Rectal smooth muscle tissue (tissue), 1 donor: ENCODE measurements at regions not wholly inside any gene's neighbourhood (a gene's known extent, or its start where the extent isn't known, plus 50 kb on each side); places are given as distances from the start of the nearest gene placed in this dataset.
"Not testable (repeated sequence)": the region's sequence is repeated elsewhere in the genome, so short reads cannot be mapped to it uniquely, and the experiment has no call there.

Experiments
- H3K27ac ChIP-seq: one replicate; pipeline ENCODE4 v1.7.0; 2013; ENCODE audit warnings: low read depth, low read length, inconsistent platforms
- H3K27me3 ChIP-seq: one replicate; pipeline ENCODE4 v1.7.0; 2013; ENCODE audit warnings: low read length; ENCODE audit not compliant: control insufficient read depth, insufficient read depth
- H3K36me3 ChIP-seq: one replicate; pipeline ENCODE4 v1.7.0; 2013; ENCODE audit warnings: low read length; ENCODE audit not compliant: control insufficient read depth, insufficient read depth
- H3K4me1 ChIP-seq: one replicate; pipeline ENCODE4 v1.7.0; 2013; ENCODE audit warnings: low read length; ENCODE audit not compliant: control insufficient read depth, insufficient read depth
- H3K4me3 ChIP-seq: one replicate; pipeline ENCODE4 v1.7.0; 2013; ENCODE audit warnings: low read length
- H3K9ac ChIP-seq: one replicate; pipeline ENCODE4 v1.7.0; 2013; ENCODE audit warnings: low read length

DNA sequence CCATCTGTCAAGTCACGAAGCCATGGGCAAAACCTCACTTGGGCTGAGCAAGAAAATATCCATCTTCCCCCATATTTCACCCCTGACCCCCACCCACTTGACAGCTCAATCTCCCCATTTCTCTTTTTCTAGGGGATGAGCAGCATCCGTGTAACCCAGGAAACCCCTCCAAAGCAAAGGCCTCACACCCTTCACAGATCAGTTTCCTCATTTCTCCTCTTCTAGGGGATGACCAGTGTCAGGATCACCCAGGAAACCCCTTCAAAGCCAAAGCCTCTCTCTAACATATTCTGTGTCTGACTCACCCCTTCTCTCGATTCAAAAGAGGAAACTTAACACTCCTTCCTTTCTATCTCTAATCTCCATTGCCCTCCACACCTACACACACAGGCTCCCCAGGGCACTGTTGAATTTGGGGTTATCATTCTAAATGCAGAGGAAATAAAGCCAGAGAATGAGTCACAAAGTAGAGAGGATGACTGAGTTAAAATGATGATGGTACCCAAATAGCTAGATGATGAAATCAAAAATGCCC lies 439.7 kb downstream of the BUD13 start:
- Histone ChIP-seq H3K27me3 (no peaks in the 10 kb centered on the region), H3K4me1 (no peaks in the 10 kb centered on the region), H3K4me3 (no peak overlapping the region), H3K36me3 (no peaks in the 10 kb centered on the region), H3K9ac (no peak overlapping the region), H3K27ac (no peak overlapping the region)

DNA sequence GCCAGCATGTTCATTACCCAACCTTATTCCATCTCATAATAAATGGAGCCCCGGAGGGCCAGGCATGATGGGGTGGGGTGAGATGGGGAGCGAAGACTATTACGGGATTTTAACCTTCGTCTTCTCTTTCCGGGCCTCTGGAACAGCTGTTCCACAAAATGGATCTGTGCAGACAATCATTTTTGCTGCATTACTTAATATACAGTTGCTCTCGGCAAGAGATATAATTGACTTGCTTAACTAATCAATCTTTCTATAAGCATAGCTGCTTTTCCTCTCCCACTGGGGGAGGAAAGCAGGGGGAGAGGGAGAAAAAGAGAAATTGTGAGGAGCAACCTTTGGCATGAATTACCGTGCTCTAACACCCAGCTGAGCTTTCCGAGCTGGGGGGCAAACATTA lies 440.4 kb downstream of the BUD13 start:
- H3K4me3 ChIP-seq, result no peak overlapping the region
- no peaks in the 10 kb centered on the region for H3K27me3 ChIP-seq
- no peak overlapping the region for H3K27ac ChIP-seq
- no peaks in the 10 kb centered on the region for H3K4me1 ChIP-seq
- no peaks in the 10 kb centered on the region for H3K36me3 ChIP-seq
- H3K9ac ChIP-seq, result no peak overlapping the region

DNA sequence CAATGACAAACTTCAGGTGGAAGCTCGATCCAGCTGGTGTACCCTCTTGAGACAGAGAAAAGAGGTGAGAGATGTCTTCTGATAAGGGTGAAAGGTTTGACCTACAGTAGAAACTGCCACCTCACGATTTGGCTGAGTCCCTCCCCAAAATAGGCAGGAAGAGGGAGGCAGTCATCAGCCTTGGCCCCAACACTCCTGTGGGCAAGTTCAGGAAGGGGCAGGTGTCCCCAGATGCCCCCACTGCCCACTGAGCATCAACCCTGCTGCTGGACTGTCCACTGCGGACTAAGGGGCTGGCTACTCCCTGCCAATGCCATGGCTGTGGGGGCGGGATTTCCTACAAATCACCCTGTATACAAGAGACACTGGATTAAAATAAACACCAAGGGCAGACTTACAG lies 441.4 kb downstream of the BUD13 start:
- Histone ChIP-seq H3K27me3 (no peaks in the 10 kb centered on the region), H3K27ac (no peak overlapping the region), H3K9ac (no peak overlapping the region), H3K36me3 (no peaks in the 10 kb centered on the region), H3K4me3 (no peak overlapping the region), H3K4me1 (no peaks in the 10 kb centered on the region)

DNA sequence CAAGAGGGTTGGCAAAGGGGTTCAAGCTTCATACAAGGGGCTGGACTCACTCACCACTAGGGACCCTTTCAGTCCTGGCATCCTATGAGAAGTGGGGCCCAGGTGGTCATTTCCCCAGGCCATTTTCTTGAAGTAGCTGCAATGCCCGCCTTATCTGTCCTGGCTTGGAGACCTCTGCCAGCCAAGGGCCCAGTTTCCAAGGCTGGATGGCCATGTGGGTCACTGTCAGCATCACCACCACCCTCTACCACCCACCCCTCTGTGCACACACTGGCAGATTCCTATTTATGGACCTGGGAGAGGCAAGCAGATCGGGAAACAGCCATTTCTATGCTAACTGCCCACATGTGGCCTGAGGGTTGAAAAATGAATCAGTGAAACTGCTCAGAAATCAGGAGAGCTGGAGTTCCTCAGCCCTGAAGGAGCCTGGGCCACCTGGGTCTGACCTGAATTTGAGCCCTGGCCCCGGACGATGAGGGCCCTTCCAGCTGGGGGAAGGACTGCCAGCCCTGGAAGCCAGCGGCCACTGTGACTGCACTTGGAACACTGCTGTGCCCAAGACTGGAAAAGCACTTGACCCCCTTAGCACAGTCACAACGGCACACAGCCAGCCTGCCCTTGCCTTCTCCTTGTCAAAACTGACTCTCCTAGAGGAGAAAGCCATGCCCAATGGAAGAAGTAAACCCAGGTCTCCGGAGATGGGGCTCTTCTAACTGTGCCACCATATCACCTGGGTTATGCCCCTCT lies 442.2 kb downstream of the BUD13 start:
- Histone ChIP-seq H3K36me3 (no peaks in the 10 kb centered on the region), H3K9ac (no peak overlapping the region), H3K27ac (no peak overlapping the region), H3K27me3 (no peaks in the 10 kb centered on the region), H3K4me1 (no peaks in the 10 kb centered on the region), H3K4me3 (no peak overlapping the region)

DNA sequence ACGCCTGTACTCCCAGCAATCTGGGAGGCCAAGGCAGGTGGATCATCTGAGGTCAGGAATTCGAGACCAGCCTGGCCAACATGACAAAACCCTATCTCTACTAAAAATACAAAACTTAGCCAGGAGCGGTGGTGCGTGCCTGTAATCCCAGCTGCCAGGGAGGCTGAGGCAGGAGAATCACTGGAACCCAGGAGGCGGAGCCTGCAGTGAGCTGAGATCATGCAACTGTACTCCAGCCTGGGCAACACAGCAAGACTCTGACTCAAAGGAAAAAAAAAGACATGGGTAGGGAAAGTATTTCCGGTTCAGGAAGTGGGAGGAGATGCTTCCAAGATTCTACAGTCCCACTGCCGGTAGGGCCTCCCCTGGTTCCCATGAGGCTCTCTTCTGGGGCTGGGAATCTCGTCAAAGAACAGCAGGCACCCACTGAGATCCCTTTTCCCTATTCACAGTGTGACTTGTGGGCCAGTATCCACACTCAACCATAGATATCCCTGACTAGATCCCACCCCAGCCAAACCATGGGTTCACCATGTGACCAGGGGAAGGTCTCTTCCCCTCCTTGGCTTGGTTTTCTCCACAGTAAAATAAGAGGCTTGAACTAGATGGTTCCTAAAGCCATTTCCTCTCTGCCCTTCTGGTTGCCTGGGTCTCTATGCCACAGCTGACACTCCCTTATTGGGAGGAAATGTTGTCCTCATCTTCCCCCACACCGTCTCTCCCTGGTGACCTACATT lies 443.3 kb downstream of the BUD13 start:
- Histone ChIP-seq H3K4me1 (no peaks in the 10 kb centered on the region), H3K27me3 (no peaks in the 10 kb centered on the region), H3K4me3 (no peak overlapping the region), H3K27ac (no peak overlapping the region), H3K9ac (no peak overlapping the region), H3K36me3 (no peaks in the 10 kb centered on the region)

DNA sequence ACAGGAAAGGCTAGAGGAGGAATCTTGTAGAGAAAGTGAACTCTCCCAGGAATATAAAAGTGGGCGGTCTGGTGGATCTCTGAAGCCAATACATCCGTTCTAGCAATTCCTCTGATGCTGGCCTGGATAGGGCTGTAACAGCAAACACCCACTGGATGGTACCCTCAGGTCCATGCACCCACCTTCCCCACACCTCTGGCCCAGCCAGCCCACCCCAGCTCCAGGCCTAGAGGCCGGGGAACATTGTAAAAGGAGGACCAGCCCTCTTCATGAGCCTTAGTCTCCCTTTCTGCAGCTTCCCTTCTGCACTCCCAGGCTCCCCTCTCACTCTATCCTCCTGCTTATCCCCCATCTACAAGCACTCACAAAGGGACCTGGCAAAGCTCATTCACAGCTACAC lies 443.9 kb downstream of the BUD13 start:
- Histone ChIP-seq H3K4me3 (no peak overlapping the region), H3K27ac (no peak overlapping the region), H3K36me3 (no peaks in the 10 kb centered on the region), H3K4me1 (no peaks in the 10 kb centered on the region), H3K27me3 (no peaks in the 10 kb centered on the region), H3K9ac (no peak overlapping the region)

DNA sequence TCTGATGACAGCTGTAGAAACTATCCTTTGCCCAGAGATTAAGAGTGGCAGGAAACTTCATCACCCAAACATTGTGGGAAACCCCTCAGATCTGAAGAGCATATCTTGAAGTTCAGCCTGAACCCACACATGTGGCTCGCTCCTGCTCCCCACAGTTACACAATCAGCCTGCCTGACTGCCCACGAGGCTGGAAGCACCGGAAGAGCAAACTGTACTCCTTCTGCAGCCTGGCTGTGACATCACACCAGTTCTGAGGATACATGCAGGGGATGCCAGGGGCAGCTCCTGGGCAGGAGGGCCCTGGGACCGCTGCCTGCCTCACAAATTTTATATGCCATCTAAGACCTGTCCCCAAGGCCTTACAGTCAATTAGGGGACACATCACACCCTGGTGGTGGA lies 444.4 kb downstream of the BUD13 start:
- Histone ChIP-seq H3K4me1 (no peaks in the 10 kb centered on the region), H3K4me3 (no peak overlapping the region), H3K36me3 (no peaks in the 10 kb centered on the region), H3K27ac (no peak overlapping the region), H3K9ac (no peak overlapping the region), H3K27me3 (no peaks in the 10 kb centered on the region)

DNA sequence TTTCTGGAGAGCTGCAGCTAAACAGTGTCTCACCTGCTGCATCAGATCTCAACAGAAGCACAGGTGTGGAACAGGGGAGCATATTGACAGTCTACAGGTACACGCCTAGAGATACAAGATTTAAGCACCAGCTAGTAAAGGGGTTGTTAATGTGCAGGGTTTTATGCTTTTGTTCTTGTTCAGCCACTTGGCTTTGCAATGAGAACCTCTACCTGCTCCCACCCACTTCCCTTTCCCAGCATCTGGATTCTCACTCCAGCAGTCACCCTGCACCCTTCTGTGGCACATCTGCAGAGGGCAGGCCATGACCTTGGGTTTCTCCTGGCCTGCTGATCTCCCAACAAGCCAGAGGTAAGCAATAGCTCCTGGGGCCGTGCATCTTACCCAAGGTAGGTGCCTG lies 446.6 kb downstream of the BUD13 start:
- H3K27me3 ChIP-seq, result no peaks in the 10 kb centered on the region

DNA sequence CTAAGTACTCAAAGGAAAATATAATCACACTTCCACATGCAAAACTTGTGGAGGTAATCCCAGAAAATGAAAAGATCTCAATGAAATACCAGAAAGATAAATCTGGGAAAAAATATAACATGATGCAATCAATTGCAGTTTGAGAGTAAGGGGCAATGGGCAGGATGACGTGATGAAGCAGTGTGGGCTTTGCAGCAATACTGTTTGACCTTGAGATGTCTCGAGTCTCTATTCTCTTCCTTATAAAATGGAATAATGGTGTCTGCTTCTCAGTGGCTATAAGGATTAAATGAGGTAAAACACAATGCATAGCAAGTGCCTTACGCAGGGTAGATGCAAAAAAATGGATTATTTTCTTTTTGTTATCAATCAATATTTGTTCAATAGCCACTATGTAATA lies 447.5 kb downstream of the BUD13 start:
- Histone ChIP-seq H3K4me3 (no peak overlapping the region), H3K4me1 (no peaks in the 10 kb centered on the region), H3K27ac (no peak overlapping the region), H3K27me3 (no peaks in the 10 kb centered on the region), H3K36me3 (no peaks in the 10 kb centered on the region), H3K9ac (no peak overlapping the region)

More for the DNA sequence above, 446.6 kb downstream of the BUD13 start:
- no peak overlapping the region for H3K9ac ChIP-seq
- H3K4me3 ChIP-seq, result no peak overlapping the region
- H3K36me3 ChIP-seq, result no peaks in the 10 kb centered on the region
- H3K27ac ChIP-seq, result no peak overlapping the region
- H3K4me1 ChIP-seq, result no peaks in the 10 kb centered on the region

DNA sequence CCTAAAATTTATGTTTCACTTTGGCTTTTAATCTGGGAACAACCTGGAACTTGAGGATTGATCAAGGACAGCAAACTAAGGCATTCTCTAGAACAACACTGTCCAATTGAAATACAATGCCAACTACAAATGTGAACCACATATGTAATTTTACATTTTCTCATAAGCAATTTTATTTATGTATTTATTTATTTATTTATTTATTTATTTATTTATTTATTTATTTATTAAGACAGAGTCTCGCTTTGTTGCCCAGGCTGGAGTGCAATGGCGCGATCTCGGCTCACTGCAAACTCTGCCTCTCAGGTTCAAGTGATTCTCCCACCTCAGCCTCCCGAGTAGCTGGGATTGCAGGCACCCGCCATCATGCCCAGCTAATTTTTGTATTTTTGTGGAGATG lies 448.7 kb downstream of the BUD13 start:
- not testable (repeated sequence) for H3K4me1 ChIP-seq, H3K27ac ChIP-seq, H3K9ac ChIP-seq, H3K4me3 ChIP-seq, H3K36me3 ChIP-seq, H3K27me3 ChIP-seq

DNA sequence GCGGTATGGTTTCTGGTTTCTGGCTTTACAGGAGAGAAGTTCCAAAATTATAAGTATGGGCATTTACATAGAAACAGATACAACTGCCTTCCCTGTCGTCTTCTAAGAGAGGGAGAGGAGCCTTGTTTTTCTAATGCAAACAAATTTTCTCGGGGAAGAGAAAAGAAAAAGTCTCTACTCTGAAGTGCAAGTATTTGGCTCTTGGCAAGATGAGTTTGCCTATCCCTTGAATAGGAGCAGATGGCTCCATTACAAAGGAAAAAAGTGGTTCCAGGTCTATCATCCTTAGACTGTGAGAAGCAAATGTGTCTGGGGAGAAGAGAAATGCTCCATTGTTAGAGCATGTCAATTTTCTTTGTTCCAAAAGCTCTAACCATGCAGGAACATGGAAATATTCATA lies 455.6 kb downstream of the BUD13 start:
- H3K4me3 ChIP-seq, result no peak overlapping the region
- no peaks in the 10 kb centered on the region for H3K36me3 ChIP-seq
- H3K27me3 ChIP-seq, result no peaks in the 10 kb centered on the region
- peaks cover 13% of the 10 kb centered on the region for H3K4me1 ChIP-seq
- no peak overlapping the region for H3K27ac ChIP-seq
- no peak overlapping the region for H3K9ac ChIP-seq

DNA sequence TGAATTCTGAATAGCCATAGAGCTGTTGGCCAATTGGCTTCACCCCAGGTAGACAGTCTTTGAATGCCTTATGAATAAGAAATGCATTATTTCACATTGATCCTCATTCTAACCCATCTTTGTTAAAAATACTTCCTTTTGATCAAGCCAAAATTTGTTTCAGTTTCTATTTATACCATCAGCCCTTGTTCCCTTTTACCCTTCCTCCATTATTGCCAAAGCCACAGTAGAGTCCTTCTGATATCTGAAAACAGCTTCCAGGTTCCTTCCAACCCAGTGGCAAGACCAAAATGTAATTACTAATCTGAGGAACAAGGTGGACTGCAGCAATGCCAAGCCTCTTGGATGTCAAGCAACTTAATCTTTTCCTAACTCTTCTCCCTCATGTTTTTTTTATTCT lies 458.8 kb downstream of the BUD13 start:
- H3K4me3 ChIP-seq, result no peak overlapping the region
- no peak overlapping the region for H3K9ac ChIP-seq
- no peaks in the 10 kb centered on the region for H3K27me3 ChIP-seq
- peaks cover 16% of the 10 kb centered on the region for H3K4me1 ChIP-seq
- no peak overlapping the region for H3K27ac ChIP-seq
- H3K36me3 ChIP-seq, result no peaks in the 10 kb centered on the region
